HG03060 (cell line): ENCODE measurements at regions not wholly inside any gene's neighbourhood (a gene's known extent, or its start where the extent isn't known, plus 50 kb on each side); places are given as distances from the start of the nearest gene placed in this dataset.
"Not testable (repeated sequence)": the region's sequence is repeated elsewhere in the genome, so short reads cannot be mapped to it uniquely, and the experiment has no call there.

ENCODE experiments used
- ATAC-seq: cut with Tn5 transposase; IDR thresholded peaks from one replicate; pipeline ENCODE4 v1.9.1; 2021; ENCODE audit warnings: low read depth, moderate number of reproducible peaks; ENCODE audit not compliant: unreplicated experiment

- ATAC-seq = not testable (repeated sequence)
These were observed 62.8 kb downstream of the RPS24 start for GRCh38 chr10:78096486-78096885.

GRCh38 chr10:78102593-78102992 is 68.9 kb downstream of the RPS24 start:
- ATAC-seq = not testable (repeated sequence)

DNA sequence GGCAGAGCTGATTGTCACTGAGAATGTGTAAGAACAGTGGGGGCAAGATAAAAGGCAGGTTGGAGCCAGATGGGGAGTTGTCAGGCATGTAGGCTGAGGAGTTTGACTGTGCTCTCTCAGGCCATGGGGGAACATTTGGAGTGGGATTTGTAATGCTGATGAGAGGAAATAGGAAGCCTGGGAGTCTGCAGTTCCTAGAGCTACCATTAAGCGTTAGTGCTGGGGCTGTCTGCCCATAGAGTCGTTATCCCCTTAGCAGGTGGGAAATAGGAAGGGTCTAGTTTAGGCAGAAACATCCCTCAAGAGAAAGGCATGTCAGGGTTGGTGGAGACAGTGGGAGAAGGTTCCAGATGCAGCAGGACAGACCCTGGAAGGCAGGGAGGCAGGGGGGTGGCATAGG is 75.5 kb downstream of the RPS24 start:
- no peak for ATAC-seq

DNA sequence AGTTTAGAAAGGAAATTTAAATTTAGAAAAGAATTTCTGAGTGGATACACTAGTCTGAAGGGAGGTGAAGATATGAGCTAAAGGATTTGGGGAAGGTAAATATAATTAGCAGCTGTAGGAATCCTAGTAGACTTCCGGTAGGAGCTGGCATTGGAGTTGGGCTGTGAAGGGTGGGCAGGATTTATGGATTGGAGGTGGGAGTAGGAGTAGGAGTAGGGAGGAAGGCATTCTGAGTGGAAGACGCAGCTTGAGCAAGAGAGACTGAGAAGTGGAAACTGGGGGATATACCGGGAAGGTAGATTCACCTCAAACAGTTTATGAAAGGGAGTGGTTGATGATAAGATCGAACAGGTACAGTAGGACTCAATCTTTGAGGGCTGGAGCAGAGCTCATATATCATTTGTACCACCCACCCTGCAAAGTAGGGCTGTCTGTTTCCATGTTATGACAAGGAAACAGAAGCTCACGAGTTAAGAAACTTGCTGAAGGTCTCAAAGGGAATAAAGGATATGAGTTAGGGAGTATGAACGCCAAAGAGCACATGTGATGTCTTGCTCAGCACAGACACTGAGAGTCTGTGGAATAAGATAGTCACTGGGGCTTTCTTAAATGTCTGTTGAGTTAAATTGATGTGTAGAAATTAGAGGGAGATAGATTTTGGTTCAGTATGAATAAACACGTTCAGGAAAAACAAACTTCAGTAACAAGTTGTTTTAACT is 81.6 kb downstream of the RPS24 start:
- ATAC-seq = no peak

- no peak for ATAC-seq
These were observed 82.7 kb downstream of the RPS24 start for GRCh38 chr10:78116361-78116760.

DNA sequence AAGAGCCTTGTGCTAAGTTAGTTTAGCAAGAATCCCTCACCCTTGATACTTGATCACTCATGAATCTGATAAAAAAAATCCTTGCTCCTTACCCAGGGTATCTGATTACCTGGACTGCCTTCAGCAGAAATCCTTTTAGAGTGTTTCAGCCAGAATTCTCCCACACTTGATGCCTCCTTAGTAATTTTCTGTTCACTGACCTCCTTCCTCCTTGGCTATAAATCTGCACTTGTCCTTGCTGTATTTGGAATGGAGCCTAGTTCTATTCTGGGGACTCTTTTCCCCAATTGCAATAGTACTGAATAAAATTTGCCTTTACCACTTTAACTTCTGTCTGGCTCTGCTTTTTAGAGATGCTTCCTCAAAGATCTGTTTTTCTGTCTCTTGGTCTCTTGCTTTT is 84.9 kb downstream of the RPS24 start:
- ATAC-seq = no peak

GRCh38 chr10:78121801-78122200 is 88.1 kb downstream of the RPS24 start:
- ATAC-seq = no peak

- ATAC-seq = no peak
These were observed 90.5 kb downstream of the RPS24 start for GRCh38 chr10:78124167-78124566.

- no peak for ATAC-seq
These were observed 95.5 kb downstream of the RPS24 start for GRCh38 chr10:78129211-78129610.

DNA sequence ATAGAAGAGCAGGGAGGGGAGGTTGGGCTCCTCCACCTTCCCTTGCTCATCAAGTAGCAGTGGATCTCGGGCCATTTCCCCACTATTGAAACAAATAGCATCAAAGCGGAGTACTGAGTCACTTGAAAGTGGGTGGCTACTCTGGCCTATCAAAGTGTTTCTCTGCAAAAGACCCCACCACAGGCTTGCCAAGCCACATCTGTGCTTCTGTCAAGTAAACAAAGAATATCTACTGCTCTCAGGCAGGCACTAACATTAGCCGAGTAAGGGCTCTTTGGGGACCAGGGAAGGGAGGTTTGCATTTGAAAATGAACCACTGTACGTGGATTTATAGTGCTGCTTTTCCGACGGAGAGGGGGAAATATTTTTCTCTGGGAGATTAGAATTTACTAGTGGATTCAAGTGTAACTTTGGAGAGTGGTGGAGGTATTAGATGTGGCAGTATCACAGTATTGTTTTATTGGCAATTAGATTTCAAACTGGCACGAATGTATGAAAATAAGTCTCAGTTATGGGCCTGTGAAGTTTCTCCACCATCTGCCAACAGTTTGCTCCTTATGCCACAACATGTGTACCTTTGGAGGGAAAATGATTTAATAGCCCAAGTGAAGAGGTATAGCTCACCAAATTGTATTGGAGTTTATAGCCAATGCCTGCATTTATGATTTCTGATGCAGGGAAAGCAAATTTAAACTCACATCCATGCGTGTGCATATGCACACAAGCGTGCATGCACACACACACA is 97.5 kb downstream of the RPS24 start:
- ATAC-seq = no peak

GRCh38 chr10:78134773-78135306 is 101.2 kb downstream of the RPS24 start:
- no peak for ATAC-seq

GRCh38 chr10:78137147-78137546 is 103.5 kb downstream of the RPS24 start:
- ATAC-seq = no peak

- ATAC-seq = no peak
These were observed 105.7 kb downstream of the RPS24 start for GRCh38 chr10:78139341-78139740.

- ATAC-seq = no peak
These were observed 106.5 kb downstream of the RPS24 start for GRCh38 chr10:78140066-78140630.

- no peak for ATAC-seq
These were observed 109.9 kb downstream of the RPS24 start for GRCh38 chr10:78143576-78143975.

DNA sequence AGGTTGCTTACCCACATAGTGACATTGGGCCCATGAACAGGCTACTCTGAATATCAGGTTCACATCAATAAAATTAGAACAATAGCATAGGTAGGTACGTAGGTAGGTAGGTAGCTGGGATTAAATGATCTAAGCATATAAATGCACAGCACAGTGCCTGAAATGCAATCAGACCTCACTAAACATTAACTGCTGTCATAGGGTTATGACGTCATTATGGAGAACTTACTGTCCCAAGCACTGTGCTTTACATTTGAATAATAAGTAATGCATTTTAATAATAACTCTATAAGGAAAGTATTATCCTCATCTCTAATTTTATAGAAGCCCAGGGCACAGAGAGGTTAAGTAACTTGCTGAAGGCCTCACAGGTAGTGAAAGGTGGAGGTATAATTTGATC is 112.5 kb downstream of the RPS24 start:
- ATAC-seq = no peak

GRCh38 chr10:78147202-78147601 is 113.5 kb downstream of the RPS24 start:
- no peak for ATAC-seq

DNA sequence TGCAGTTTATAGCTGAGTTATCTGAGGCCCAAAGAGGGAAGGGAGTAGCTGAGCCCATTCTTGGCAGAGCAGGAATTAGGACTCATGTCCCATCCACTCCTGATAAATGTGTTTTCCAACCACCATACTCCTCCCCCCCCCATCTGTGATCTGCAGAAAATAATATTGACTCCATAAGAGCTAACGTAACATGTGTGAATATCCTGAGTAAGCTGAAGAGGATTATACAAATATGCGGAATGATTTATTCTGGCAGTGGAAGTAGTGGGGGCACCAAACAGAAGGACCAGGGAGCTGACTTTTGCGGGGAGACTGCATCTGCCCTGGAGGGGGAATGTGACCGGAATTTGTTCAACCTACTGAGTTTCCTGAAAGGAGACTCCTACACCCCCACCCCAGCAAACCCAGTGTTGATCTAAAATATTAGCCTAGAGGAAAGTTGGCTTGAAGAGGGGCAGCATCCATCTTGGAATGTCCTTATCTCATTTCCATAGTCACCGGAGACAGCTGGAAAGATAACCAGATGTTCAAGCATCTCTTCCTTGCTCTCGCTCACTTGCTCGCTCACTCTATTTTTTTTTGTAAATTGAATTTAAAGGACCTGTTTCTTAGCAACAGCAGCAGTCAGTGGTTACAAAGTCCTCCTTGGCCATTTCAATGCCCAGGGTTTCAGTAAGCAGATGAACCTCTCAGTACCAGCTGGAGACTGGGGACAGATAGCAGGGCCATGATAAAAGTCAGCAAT is 114.7 kb downstream of the RPS24 start:
- ATAC-seq = no peak

DNA sequence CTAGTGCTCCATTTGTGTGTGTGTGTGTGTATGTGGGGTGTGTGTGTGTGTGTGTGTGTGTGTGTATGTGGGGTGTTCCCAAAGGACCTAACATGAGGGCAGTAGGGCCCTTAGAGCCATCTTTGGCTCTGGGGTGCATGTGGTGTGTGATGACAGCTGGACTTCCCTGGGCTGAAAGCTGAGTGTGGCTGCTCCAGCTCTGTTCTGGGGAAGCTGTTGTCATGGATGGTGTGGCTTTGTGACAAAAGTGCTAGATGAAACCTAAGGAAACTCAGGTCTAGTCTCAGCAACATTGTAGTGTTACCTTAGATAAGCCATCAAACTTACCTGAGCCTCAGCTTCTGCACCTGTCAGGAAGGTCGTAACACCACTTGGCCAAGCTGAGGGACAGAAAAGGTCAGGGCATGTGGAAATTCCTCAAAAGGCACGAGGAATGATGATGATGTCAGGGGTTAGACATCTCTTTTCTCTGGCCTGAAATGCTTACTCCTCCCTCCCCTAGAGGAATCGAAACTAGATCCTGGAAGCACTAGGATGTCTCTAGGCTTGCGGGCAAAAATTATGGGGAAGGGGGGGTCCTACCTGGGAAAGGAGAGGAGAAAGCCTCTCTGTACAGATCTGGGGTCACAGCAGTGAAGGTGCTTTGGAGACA is 115.4 kb downstream of the RPS24 start:
- ATAC-seq = no peak

DNA sequence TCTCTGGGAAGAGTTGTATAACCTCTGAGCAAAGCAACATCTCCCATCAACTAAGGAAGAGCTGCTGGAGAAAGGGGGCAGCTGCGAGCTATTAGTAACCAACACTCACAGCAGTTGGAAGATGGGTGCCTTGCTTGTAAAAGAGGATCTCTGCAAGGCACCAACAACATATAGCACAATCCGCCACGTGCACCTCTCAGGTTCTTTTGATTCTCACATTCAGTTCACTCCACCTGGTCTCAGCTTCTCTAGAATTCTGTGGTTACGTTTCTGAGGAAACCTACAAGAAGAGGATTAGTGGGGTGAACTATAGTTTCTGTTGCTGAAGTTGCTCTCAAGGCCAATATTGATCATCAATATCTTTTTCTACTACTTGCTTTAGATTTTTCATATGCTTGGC is 117.1 kb downstream of the RPS24 start:
- no peak for ATAC-seq
